NCI-H82 treated with DMSO at 0.1 percent for 48 hours (cell line): ENCODE measurements at regions not wholly inside any gene's neighbourhood (a gene's known extent, or its start where the extent isn't known, plus 50 kb on each side); places are given as distances from the start of the nearest gene placed in this dataset.
"Not testable (repeated sequence)": the region's sequence is repeated elsewhere in the genome, so short reads cannot be mapped to it uniquely, and the experiment has no call there.

Experiments used
- DNase-seq: peaks from one replicate; lab custom pipeline; 2025; ENCODE audit not compliant: unreplicated experiment; lab: John Stamatoyannopoulos, UW

- no peak for DNase-seq
Observed at GRCh38 chr15:62270216-62270921, 105.3 kb upstream of the C2CD4B start.

- DNase-seq: no peak
Observed at GRCh38 chr15:62272290-62272689, 107.2 kb upstream of the C2CD4B start.

- DNase-seq: no peak
Observed at GRCh38 chr15:62275831-62276230, 110.7 kb upstream of the C2CD4B start.

- peak; percentile 49 for DNase-seq
Observed at GRCh38 chr15:62277816-62278394, 112.8 kb upstream of the C2CD4B start.

GRCh38 chr15:62278534-62278933 is 113.4 kb upstream of the C2CD4B start:
- DNase-seq: peak; percentile 7

- DNase-seq: peak; percentile 74
Observed at GRCh38 chr15:62279041-62279440, 114.0 kb upstream of the C2CD4B start.

GRCh38 chr15:62280625-62281024 is 115.5 kb upstream of the C2CD4B start:
- no peak for DNase-seq

- not testable (repeated sequence) for DNase-seq
Observed at GRCh38 chr15:62281801-62282200, 116.7 kb upstream of the C2CD4B start.

- DNase-seq: no peak
Observed at GRCh38 chr15:62287066-62287857, 122.2 kb upstream of the C2CD4B start.

- DNase-seq: no peak
Observed at GRCh38 chr15:62288361-62289017, 123.4 kb upstream of the C2CD4B start.

GRCh38 chr15:62291262-62291661 is 126.2 kb upstream of the C2CD4B start:
- no peak for DNase-seq

- DNase-seq: no peak
Observed at GRCh38 chr15:62296756-62297507, 131.8 kb upstream of the C2CD4B start.

- DNase-seq: no peak
Observed at GRCh38 chr15:62297522-62297921, 132.4 kb upstream of the C2CD4B start.

- no peak for DNase-seq
Observed at GRCh38 chr15:62297933-62298332, 132.8 kb upstream of the C2CD4B start.

- no peak for DNase-seq
Observed at GRCh38 chr15:62298811-62299210, 133.7 kb upstream of the C2CD4B start.

- DNase-seq: no peak
Observed at GRCh38 chr15:62299541-62299940, 134.5 kb upstream of the C2CD4B start.

GRCh38 chr15:62301993-62302675 is 137.0 kb upstream of the C2CD4B start:
- DNase-seq: no peak

GRCh38 chr15:62306851-62307504 is 141.9 kb upstream of the C2CD4B start:
- DNase-seq: peak; percentile 69

GRCh38 chr15:62307551-62307950 is 142.5 kb upstream of the C2CD4B start:
- no peak for DNase-seq
